IPS-18a (cell line): ENCODE measurements at regions not wholly inside any gene's neighbourhood (a gene's known extent, or its start where the extent isn't known, plus 50 kb on each side); places are given as distances from the start of the nearest gene placed in this dataset.
"Not testable (repeated sequence)": the region's sequence is repeated elsewhere in the genome, so short reads cannot be mapped to it uniquely, and the experiment has no call there.

Source experiments
- H3K27ac ChIP-seq: one replicate; pipeline ENCODE4 v1.5.1; 2013; ENCODE audit warnings: low read length
- H3K27me3 ChIP-seq: one replicate; pipeline ENCODE4 v1.6.1; 2013; ENCODE audit warnings: mild to moderate bottlenecking, low read length; ENCODE audit not compliant: control insufficient read depth, insufficient read depth
- H3K36me3 ChIP-seq: one replicate; pipeline ENCODE4 v1.6.1; 2013; ENCODE audit warnings: low read depth, low read length; ENCODE audit not compliant: control insufficient read depth
- H3K4me1 ChIP-seq: one replicate; pipeline ENCODE4 v1.6.1; 2013; ENCODE audit warnings: low read depth, low read length; ENCODE audit not compliant: control insufficient read depth
- H3K4me3 ChIP-seq: one replicate; pipeline ENCODE4 v1.5.1; 2013; ENCODE audit warnings: low read length
- H3K9ac ChIP-seq: one replicate; pipeline ENCODE4 v1.6.1; 2013; ENCODE audit warnings: mild to moderate bottlenecking, low read length, moderate library complexity
- H3K9me3 ChIP-seq: one replicate; pipeline ENCODE4 v1.6.1; 2013; ENCODE audit warnings: low read depth, low read length; ENCODE audit not compliant: control insufficient read depth

DNA sequence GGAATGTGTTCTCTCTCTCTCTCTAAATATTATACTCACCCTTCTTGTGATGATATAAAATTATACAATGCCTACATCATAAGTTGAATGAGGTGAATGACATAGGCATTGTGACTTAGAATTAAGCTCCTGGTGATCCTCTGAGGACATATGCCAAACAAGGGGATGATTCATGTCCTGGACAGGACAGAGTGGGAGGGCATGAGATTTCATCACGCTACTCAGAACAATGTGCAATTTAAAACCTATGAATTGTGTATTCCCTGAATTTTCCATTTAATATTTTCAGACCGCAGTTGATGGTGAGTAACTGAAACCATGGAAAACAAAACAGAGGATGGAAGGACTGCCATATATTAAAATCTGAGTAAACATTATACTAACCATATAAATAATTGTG is 782.2 kb upstream of the NUDT12 start:
- H3K27ac ChIP-seq, result no peak overlapping the region
- H3K9ac ChIP-seq, result no peak overlapping the region
- H3K4me3 ChIP-seq, result no peak overlapping the region
- peaks cover 13% of the 10 kb centered on the region for H3K4me1 ChIP-seq
- no peaks in the 10 kb centered on the region for H3K9me3 ChIP-seq
- no peaks in the 10 kb centered on the region for H3K27me3 ChIP-seq
- no peaks in the 10 kb centered on the region for H3K36me3 ChIP-seq

DNA sequence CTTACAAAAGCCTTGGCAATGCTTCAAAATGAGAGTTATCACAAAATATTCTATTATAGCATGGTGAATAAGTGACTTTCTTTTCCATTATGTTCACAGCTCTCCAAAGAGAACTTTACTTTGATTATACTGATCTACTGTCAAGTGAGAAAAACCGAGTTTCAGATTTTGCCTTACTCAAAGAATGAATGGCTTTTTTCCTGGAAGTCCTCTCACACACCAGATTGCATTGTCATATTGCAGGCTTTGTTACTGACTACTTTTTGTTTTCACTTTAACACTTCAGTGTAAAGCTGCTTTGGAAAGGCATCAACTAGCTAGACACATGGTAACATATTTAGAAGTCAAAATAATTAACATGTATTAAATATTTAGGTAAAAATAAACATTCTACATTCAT is 765.2 kb upstream of the NUDT12 start:
- Histone ChIP-seq H3K4me1 (no peaks in the 10 kb centered on the region), H3K4me3 (no peak overlapping the region), H3K27ac (no peak overlapping the region), H3K9ac (no peak overlapping the region), H3K9me3 (no peaks in the 10 kb centered on the region), H3K36me3 (no peaks in the 10 kb centered on the region), H3K27me3 (no peaks in the 10 kb centered on the region)

DNA sequence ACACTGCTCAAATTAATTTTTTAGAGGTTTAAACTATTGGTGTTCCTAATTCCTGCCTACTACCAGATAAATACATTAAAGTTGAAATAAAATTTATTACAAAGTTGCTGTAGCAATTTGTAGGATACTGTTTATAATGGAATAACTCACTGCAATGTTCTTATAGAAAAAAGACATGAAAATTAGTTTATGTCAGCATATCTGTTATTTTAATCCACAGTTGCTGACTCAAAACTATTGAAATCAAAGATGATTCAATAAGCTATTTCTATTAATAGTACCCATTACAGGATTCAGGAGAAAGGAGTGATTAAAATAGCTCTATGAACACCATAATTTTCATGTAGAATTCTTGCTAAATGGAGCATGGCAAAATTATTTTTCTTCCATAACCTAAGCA is 764.4 kb upstream of the NUDT12 start:
- Histone ChIP-seq H3K27me3 (no peaks in the 10 kb centered on the region), H3K9ac (no peak overlapping the region), H3K36me3 (no peaks in the 10 kb centered on the region), H3K9me3 (no peaks in the 10 kb centered on the region), H3K4me1 (no peaks in the 10 kb centered on the region), H3K4me3 (no peak overlapping the region), H3K27ac (no peak overlapping the region)

GRCh38 chr5:104325356-104325755 is 762.8 kb upstream of the NUDT12 start:
- no peaks in the 10 kb centered on the region for H3K9me3 ChIP-seq

DNA sequence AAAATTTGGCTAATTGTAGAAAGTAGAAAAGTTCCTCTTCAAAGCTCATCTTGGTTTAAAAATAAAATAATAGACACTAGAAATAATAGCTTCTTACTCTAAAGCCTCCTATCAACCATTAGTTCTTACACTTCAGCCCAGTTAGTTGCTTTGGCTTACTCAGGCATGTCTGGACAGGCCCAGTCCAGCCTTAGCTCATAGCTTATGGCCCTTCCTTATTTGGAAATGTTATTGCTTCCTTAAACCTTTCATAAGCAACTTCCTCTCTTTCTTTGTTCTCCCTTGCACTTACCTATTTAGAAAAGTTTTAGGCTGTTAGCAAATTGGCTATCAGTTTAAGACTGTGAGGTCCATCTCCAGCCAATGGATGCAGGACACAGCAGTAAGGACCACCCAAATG is 754.1 kb upstream of the NUDT12 start:
- not testable (repeated sequence) for H3K9ac ChIP-seq, H3K9me3 ChIP-seq, H3K4me1 ChIP-seq, H3K27ac ChIP-seq, H3K36me3 ChIP-seq, H3K4me3 ChIP-seq, H3K27me3 ChIP-seq

More at GRCh38 chr5:104325356-104325755, 762.8 kb upstream of the NUDT12 start:
- no peak overlapping the region for H3K4me3 ChIP-seq
- no peaks in the 10 kb centered on the region for H3K4me1 ChIP-seq
- no peak overlapping the region for H3K9ac ChIP-seq
- no peak overlapping the region for H3K27ac ChIP-seq
- no peaks in the 10 kb centered on the region for H3K27me3 ChIP-seq
- H3K36me3 ChIP-seq, result no peaks in the 10 kb centered on the region

DNA sequence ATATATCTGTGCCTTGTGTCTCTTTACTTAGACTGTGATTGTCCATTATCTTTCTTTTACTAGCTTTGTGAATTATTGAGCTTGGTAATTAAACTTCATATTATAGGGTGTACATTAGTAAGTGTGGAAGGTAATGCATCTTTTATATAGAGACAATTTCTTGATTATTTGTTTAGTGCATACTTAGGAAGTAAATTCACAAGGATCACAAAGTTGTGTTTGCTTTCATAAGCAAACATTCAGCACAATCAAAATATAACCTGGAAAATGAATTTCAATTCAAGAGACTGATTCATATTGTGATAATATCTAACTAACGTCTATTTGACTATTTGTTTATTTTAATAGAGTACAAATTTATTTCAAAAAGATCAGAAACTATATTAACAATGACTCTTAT is 749.9 kb upstream of the NUDT12 start:
- Histone ChIP-seq H3K9me3 (peaks cover 2% of the 10 kb centered on the region), H3K4me1 (no peaks in the 10 kb centered on the region), H3K36me3 (no peaks in the 10 kb centered on the region), H3K4me3 (no peak overlapping the region), H3K27me3 (no peaks in the 10 kb centered on the region), H3K27ac (no peak overlapping the region), H3K9ac (no peak overlapping the region)

DNA sequence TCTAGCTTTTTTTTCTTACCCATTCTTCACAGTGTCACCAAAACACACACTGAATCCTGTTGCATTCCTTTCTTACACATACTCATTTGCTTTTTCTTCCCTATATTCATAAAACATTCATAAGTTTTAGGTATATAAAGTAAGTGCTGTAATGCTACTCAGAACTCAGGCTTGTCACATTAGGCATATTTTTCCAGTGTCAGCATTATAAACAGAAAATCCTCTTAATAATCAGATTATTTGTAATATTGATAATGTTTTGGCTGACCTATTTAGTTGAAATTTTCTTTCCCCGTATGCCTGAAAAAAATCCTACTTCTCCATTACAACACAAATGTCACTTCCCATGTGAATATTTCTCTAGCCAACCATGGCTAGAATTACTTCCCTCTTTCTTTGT is 743.0 kb upstream of the NUDT12 start:
- Histone ChIP-seq H3K27ac (no peak overlapping the region), H3K4me1 (no peaks in the 10 kb centered on the region), H3K4me3 (no peak overlapping the region), H3K27me3 (no peaks in the 10 kb centered on the region), H3K9me3 (no peaks in the 10 kb centered on the region), H3K36me3 (no peaks in the 10 kb centered on the region), H3K9ac (no peak overlapping the region)

DNA sequence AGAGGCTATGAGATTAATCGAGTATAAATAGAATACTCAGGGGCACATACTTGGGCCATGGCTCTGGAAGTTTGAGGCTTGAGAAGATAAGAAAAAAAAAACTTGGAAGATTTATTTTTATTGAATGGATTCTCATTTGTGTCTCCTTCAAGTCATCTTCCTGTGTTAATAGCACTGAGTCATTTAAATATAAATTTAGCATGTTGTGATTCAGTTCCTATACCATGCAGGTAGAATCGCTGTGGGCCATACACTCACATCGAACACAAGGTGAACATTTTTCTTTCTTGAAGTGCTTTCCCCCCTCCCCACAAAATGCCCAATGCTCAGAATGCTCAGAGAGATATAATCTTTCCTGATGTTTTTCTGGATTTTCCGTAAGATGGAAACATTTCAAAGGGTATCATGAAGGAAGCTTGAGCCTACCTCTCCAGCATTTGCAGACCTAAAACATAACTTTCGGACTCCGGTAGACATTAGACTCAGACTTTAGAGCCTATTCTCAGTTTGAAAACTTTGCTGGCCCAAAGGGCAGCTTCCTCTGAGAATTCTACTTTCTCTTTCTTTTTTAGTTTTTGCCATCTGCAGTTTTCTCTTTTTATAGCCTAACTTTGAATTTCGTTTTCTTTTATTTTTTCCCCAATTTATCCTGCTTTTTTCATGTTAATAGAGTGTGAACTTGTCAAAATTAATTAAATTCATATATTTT is 737.6 kb upstream of the NUDT12 start:
- Histone ChIP-seq H3K27ac (no peak overlapping the region), H3K9me3 (no peaks in the 10 kb centered on the region), H3K4me1 (no peaks in the 10 kb centered on the region), H3K4me3 (no peak overlapping the region), H3K36me3 (no peaks in the 10 kb centered on the region), H3K27me3 (no peaks in the 10 kb centered on the region), H3K9ac (no peak overlapping the region)

DNA sequence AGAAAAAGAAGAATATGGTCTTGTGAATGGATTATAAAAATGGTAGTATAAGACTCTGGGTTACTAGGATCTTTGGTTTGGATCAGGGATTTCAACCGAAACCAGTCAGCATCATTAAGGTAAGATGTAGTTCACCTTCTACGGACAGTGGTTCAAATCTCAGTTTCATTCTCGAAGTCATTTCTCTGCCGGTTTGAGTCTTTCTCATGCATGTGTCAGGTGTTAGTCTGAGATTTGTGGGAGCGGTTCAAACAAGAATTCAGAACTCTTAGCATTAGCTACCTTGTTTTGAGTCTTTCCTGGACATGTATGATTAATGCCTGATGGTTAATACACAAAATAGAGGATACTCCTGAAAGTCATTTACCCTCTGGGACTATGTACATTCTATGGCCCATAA is 735.9 kb upstream of the NUDT12 start:
- Histone ChIP-seq H3K27me3 (no peaks in the 10 kb centered on the region), H3K9ac (no peak overlapping the region), H3K4me1 (no peaks in the 10 kb centered on the region), H3K27ac (no peak overlapping the region), H3K36me3 (no peaks in the 10 kb centered on the region), H3K9me3 (no peaks in the 10 kb centered on the region), H3K4me3 (no peak overlapping the region)

- Histone ChIP-seq H3K4me1 (no peaks in the 10 kb centered on the region), H3K9me3 (no peaks in the 10 kb centered on the region), H3K36me3 (no peaks in the 10 kb centered on the region), H3K27ac (no peak overlapping the region), H3K9ac (no peak overlapping the region), H3K27me3 (no peaks in the 10 kb centered on the region), H3K4me3 (no peak overlapping the region)
These were observed 734.5 kb upstream of the NUDT12 start for GRCh38 chr5:104297076-104297475.

GRCh38 chr5:104295991-104296390 is 733.4 kb upstream of the NUDT12 start:
- H3K27ac ChIP-seq, result no peak overlapping the region
- no peak overlapping the region for H3K4me3 ChIP-seq
- no peaks in the 10 kb centered on the region for H3K36me3 ChIP-seq
- H3K27me3 ChIP-seq, result no peaks in the 10 kb centered on the region
- H3K4me1 ChIP-seq, result no peaks in the 10 kb centered on the region
- no peak overlapping the region for H3K9ac ChIP-seq
- no peaks in the 10 kb centered on the region for H3K9me3 ChIP-seq

DNA sequence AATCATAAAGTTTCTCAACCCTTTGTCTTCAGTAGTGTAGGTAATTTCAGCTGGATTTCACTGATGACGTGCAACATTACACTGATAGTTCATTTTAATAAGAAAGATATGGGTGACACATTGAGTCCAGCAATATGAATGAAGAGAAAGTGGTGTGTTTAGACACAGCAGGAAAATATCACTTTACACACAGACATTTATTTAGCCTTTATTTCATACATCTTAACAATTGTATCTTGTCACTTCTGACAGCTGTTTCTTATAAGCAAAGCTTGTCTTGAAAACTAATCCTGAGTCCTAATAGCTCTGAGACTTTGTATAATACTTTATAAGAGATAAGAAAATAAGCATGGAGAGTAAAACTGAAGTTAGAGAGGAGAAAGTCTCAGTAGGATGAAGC is 720.5 kb upstream of the NUDT12 start:
- no peak overlapping the region for H3K9ac ChIP-seq
- H3K9me3 ChIP-seq, result no peaks in the 10 kb centered on the region
- H3K27ac ChIP-seq, result no peak overlapping the region
- no peak overlapping the region for H3K4me3 ChIP-seq
- no peaks in the 10 kb centered on the region for H3K4me1 ChIP-seq
- H3K36me3 ChIP-seq, result no peaks in the 10 kb centered on the region
- H3K27me3 ChIP-seq, result no peaks in the 10 kb centered on the region
